WERI-Rb-1 (cell line): ENCODE measurements at regions not wholly inside any gene's neighbourhood (a gene's known extent, or its start where the extent isn't known, plus 50 kb on each side); places are given as distances from the start of the nearest gene placed in this dataset.

ENCODE experiments used
- DNase-seq: peaks from one replicate; pipeline ENCODE4 v3.0.0-alpha.2; 2020
- H3K27ac ChIP-seq: fragments of 250-450 bp; sonication (Bioruptor Pico); 2 replicates; pipeline ENCODE4 v1.5.1; 2020; ENCODE audit warnings: mild to moderate bottlenecking, moderate library complexity
- H3K27me3 ChIP-seq: fragments of 250-450 bp; sonication (Bioruptor Pico); 2 replicates; pipeline ENCODE4 v1.5.1; 2021; ENCODE audit warnings: mild to moderate bottlenecking, low read depth, moderate library complexity; ENCODE audit not compliant: insufficient read depth, severe bottlenecking
- H3K36me3 ChIP-seq: fragments of 250-450 bp; sonication (Bioruptor Pico); 2 replicates; pipeline ENCODE4 v1.5.1; 2020; ENCODE audit warnings: mild to moderate bottlenecking, moderate library complexity
- H3K4me3 ChIP-seq: 2 replicates; pipeline ENCODE4 v1.5.1; 2011; ENCODE audit warnings: low read depth, mild to moderate bottlenecking, control low read depth, low read length
- H3K9me3 ChIP-seq: fragments of 250-450 bp; sonication (Bioruptor Pico); 2 replicates; pipeline ENCODE4 v1.5.1; 2021; ENCODE audit warnings: mild to moderate bottlenecking, moderate library complexity; ENCODE audit not compliant: severe bottlenecking
- TF ChIP-seq, protein P1 (sequence below): IDR thresholded peaks from 2 replicates; pipeline ENCODE4 v1.5.1; 2011; ENCODE audit warnings: low read depth, mild to moderate bottlenecking, control low read depth, inconsistent platforms, low read length

DNA sequence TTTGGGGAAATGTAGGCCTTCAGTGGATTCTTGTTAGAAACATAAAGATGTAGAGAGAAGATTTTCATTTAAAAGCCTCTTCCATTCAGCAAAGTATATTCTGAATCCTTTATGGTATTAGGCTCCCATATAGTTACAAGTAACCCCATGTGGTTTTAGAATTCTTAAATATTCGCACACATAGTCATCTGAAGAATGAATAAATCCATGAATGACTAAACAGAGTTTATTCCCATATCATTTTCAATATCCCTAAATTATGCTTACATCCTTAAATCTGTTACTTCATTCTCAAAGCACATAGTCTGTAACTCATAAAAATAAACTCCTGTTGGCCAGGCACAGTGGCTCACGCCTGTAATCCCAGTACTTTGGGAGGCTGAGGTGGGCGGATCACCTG is 962.1 kb downstream of the KCNJ18 start:
- Histone ChIP-seq H3K36me3 (no peaks in the 10 kb centered on the region), H3K9me3 (no peaks in the 10 kb centered on the region), H3K27ac (no peak overlapping the region), H3K4me3 (no peak overlapping the region), H3K27me3 (no peaks in the 10 kb centered on the region)
- no peak for DNase-seq
- TF ChIP-seq, protein P1, sequence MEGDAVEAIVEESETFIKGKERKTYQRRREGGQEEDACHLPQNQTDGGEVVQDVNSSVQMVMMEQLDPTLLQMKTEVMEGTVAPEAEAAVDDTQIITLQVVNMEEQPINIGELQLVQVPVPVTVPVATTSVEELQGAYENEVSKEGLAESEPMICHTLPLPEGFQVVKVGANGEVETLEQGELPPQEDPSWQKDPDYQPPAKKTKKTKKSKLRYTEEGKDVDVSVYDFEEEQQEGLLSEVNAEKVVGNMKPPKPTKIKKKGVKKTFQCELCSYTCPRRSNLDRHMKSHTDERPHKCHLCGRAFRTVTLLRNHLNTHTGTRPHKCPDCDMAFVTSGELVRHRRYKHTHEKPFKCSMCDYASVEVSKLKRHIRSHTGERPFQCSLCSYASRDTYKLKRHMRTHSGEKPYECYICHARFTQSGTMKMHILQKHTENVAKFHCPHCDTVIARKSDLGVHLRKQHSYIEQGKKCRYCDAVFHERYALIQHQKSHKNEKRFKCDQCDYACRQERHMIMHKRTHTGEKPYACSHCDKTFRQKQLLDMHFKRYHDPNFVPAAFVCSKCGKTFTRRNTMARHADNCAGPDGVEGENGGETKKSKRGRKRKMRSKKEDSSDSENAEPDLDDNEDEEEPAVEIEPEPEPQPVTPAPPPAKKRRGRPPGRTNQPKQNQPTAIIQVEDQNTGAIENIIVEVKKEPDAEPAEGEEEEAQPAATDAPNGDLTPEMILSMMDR = no peak

DNA sequence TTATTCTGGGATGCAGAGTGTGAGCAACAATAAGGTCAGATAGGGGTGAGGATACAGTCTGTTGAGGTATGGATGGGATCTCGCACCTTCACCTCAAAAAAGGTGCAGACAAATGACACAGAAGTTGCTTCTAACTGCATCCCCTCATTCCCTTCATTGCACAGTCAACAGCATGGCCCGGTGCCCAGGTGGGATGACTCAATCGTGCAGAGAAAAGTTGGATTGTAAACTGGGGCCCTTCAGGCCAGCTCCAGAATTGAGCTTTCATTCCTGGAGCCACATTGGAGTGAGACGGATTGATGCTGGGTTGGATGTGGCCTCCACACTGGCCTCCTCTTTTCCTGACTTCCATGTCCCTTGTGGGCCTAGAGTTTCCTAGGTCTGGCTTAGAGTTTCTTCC is 977.4 kb downstream of the KCNJ18 start:
- TF ChIP-seq, protein P1 = no peak
- no peaks in the 10 kb centered on the region for H3K9me3 ChIP-seq
- DNase-seq = no peak
- H3K4me3 ChIP-seq = no peak overlapping the region
- H3K36me3 ChIP-seq = no peaks in the 10 kb centered on the region
- H3K27ac ChIP-seq = no peak overlapping the region
- H3K27me3 ChIP-seq = peaks cover 8% of the 10 kb centered on the region

DNA sequence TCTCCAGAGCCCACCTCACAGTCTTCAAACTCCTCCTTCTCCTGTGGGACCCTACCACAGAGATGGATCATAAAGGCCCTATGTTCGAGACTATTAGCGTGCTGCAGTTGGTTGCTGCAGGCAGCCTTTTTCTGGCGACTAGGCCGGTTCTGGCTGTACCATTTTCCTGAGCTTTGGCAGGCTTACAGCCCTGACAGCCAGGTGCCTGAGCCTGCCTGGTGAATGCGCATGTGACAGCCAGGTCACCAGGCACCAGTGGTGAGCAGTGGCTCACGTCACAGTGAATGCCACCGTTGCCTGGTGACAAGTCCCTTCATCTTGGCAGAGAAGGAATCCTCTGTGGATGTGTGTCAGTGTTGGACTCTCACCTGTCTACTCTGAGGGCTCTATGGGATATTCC is 978.8 kb downstream of the KCNJ18 start:
- H3K27ac ChIP-seq = no peak overlapping the region
- TF ChIP-seq, protein P1 = no peak
- no peak overlapping the region for H3K4me3 ChIP-seq
- no peaks in the 10 kb centered on the region for H3K9me3 ChIP-seq
- peaks cover 13% of the 10 kb centered on the region for H3K27me3 ChIP-seq
- H3K36me3 ChIP-seq = no peaks in the 10 kb centered on the region
- DNase-seq = no peak

DNA sequence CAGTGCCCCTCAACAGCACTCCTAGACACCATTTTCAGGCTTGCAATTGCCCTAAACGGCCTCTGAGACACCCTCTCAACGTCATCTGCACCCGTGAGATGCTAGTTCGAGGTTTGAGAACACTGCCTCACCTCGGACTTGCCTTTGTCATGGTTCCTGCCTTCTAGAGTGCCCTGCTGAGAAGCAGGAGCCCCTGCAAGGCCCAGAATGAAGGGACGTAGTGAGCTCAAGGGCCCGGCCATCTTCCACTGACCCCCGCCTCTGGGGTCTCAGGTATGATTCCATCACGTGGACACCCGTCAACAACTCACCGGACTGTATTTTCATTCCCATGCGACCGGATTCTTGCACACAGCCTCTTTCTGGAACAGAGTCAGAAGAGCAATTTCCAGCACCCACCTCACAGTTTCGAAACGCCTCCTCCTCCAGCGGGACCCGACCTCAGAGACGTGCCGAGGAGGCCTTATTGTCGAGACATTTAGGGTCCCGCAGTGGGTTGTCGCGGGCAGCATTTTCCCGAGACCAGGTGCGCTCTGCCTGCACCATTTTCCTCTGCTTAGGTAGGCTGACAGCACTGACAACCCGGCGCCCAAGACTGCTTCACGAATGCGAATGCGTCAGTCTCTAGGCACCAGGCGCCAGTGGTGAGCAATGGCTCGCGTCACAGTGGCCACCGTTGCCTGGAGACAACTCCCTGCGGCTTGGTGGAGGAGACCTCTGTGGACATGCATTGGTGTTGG is 999.9 kb downstream of the KCNJ18 start:
- DNase-seq = no peak
- TF ChIP-seq, protein P1 = no peak
- H3K9me3 ChIP-seq = no peaks in the 10 kb centered on the region

DNA sequence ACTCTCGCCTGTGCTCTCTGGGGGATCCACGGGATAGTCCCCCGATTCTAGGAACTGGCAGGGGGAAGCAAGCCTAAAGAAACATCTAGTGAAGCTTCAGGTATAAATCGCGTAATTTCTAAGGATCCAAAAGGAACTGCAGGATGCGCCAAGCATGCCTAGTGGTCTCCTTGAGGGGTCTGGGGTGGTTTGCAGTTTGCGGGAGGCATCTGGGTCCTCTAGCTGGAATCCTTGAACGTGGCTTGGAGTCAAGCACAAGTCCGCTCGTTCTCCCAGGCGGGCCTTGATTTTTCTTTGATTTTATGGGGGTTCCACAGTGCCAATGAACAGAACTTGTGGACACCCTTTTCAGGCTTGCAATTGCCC is 1000.5 kb downstream of the KCNJ18 start:
- H3K4me3 ChIP-seq = no peak overlapping the region
- H3K27me3 ChIP-seq = peaks cover 56% of the 10 kb centered on the region
- no peak overlapping the region for H3K27ac ChIP-seq
- TF ChIP-seq, protein P1 = no peak
- no peaks in the 10 kb centered on the region for H3K36me3 ChIP-seq
- H3K9me3 ChIP-seq = no peaks in the 10 kb centered on the region
- no peak for DNase-seq

More for the DNA sequence above, 999.9 kb downstream of the KCNJ18 start:
- Histone ChIP-seq H3K27ac (no peak overlapping the region), H3K4me3 (no peak overlapping the region), H3K27me3 (peaks cover 56% of the 10 kb centered on the region), H3K36me3 (no peaks in the 10 kb centered on the region)
